Peyer's patch (tissue), 4 donors: ENCODE measurements at regions not wholly inside any gene's neighbourhood (a gene's known extent, or its start where the extent isn't known, plus 50 kb on each side); places are given as distances from the start of the nearest gene placed in this dataset.
"Not testable (repeated sequence)": the region's sequence is repeated elsewhere in the genome, so short reads cannot be mapped to it uniquely, and the experiment has no call there.

Experiments used
- POLR2A ChIP-seq, 2 donors: fragments of 450-650 bp; IDR thresholded peaks; one replicate each; pipeline ENCODE4 v1.5.1; 2017; ENCODE audit warnings: antibody characterized with exemption in 2 of 2, mild to moderate bottlenecking in 2 of 2, moderate library complexity in 2 of 2
- TF ChIP-seq, protein P1 (sequence below), 6 experiments: fragments of 450-650 bp in 4 of 6; fragments of 200-600 bp in 2 of 6; sonication (generic) in 1 of 6; IDR thresholded peaks; one replicate each; pipeline ENCODE4 v1.5.1; 2017 to 2019; ENCODE audit warnings: antibody characterized with exemption in 6 of 6, mild to moderate bottlenecking in 3 of 6, moderate library complexity in 1 of 6

DNA sequence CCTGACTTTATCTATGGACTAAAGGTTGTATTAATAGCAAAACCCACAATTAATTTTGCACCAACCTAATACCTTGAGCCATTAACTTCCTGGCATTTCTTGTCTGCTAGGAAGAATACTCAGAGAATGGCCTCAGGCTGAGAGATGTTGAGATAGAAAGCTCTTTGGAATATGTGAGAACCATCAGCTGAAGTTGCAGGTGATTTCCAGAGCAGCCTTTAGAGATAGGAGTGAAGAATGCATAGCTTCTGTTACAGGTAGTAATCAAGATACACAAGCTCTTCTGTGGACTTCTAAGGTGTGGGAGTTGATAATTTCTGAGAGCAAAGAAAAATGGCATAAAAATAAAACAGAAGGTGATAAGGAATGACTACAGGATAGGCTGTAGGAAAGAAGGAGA, 669.3 kb upstream of the SEMA6D start:
- TF ChIP-seq POLR2A (IDR thresholded peaks at IDR 0.05) = not testable (repeated sequence)
- TF ChIP-seq, protein P1, sequence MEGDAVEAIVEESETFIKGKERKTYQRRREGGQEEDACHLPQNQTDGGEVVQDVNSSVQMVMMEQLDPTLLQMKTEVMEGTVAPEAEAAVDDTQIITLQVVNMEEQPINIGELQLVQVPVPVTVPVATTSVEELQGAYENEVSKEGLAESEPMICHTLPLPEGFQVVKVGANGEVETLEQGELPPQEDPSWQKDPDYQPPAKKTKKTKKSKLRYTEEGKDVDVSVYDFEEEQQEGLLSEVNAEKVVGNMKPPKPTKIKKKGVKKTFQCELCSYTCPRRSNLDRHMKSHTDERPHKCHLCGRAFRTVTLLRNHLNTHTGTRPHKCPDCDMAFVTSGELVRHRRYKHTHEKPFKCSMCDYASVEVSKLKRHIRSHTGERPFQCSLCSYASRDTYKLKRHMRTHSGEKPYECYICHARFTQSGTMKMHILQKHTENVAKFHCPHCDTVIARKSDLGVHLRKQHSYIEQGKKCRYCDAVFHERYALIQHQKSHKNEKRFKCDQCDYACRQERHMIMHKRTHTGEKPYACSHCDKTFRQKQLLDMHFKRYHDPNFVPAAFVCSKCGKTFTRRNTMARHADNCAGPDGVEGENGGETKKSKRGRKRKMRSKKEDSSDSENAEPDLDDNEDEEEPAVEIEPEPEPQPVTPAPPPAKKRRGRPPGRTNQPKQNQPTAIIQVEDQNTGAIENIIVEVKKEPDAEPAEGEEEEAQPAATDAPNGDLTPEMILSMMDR (IDR thresholded peaks at IDR 0.05) = not testable (repeated sequence)
